Neuron (in vitro differentiated cells): ENCODE measurements at regions not wholly inside any gene's neighbourhood (a gene's known extent, or its start where the extent isn't known, plus 50 kb on each side); places are given as distances from the start of the nearest gene placed in this dataset.

ENCODE experiments used
- H2AFZ ChIP-seq: one replicate; pipeline ENCODE4 v1.6.1; 2013; ENCODE audit warnings: low read depth, mild to moderate bottlenecking, inconsistent platforms, low read length, moderate library complexity
- H3K27me3 ChIP-seq: one replicate; pipeline ENCODE4 v1.6.1; 2013; ENCODE audit warnings: low read length; ENCODE audit not compliant: insufficient read depth
- H3K36me3 ChIP-seq: one replicate; pipeline ENCODE4 v1.6.1; 2013; ENCODE audit warnings: low read length; ENCODE audit not compliant: insufficient read depth
- H3K4me1 ChIP-seq: one replicate; pipeline ENCODE4 v1.6.1; 2013; ENCODE audit warnings: low read length; ENCODE audit not compliant: insufficient read depth
- H3K4me3 ChIP-seq: 2 replicates; pipeline ENCODE4 v1.5.1; 2013; ENCODE audit warnings: mild to moderate bottlenecking, low read length, moderate library complexity
- H3K9me3 ChIP-seq: one replicate; pipeline ENCODE4 v1.6.1; 2013; ENCODE audit warnings: low read length

DNA sequence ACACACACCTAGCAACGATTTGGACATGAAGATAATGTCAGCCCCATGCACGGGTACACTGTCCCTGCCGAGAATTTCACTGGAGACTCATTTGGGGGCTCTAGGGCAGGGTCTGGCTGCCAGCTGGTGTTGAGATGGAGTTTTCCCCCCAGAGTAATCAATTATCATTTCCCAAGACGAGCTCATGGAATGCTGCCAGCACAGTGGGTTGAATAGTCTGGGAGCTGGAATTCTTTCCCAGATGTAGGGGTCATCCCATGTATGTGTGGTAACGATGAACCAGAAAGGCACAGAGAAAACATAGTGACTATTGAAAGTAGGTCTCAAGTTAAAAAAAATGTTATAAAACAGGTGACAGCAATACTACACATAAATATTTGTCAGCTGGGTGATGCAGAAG lies 579.9 kb downstream of the MAFB start:
- Histone ChIP-seq H3K4me3 (no peak overlapping the region), H3K9me3 (no peaks in the 10 kb centered on the region), H2AFZ (no peak overlapping the region), H3K4me1 (no peaks in the 10 kb centered on the region), H3K36me3 (no peaks in the 10 kb centered on the region), H3K27me3 (no peaks in the 10 kb centered on the region)

DNA sequence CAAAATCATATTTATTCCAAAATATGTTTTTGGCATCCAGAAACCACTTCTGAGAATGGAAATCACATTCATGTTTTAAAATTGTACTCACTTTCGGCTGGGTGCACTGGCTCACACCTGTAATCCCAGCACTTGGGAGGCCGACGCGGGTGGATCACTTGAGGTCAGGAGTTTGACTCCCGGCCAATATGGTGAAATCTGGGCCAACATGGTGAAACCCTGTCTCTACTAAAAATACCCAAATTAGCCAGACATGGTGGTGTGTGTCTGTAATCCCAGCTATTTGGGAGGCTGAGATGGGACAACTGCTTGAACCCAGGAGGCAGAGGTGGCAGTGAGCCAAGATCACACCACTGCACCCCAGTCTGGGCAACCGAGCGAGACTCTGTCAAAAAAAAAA lies 580.7 kb downstream of the MAFB start:
- Histone ChIP-seq H2AFZ (no peak overlapping the region), H3K4me3 (no peak overlapping the region), H3K36me3 (no peaks in the 10 kb centered on the region), H3K27me3 (no peaks in the 10 kb centered on the region), H3K9me3 (no peaks in the 10 kb centered on the region), H3K4me1 (no peaks in the 10 kb centered on the region)

DNA sequence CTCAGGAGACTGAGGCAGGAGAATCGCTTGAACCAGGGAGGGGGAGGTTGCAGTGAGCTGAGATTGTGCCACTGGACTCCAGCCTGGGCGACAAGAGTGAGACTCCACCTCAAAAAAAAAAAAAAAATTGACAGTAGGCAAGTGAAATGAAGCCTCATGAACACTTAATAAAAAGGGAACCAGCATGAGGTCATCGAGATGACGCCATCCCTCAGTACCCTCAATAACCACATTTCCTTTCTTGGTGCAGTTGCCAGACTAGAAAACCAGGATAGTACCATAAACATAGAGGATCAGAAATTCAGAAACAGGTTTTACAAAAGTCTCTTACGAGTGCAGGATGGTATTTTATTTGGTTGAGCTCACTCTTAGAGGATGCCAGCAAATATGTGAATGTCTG lies 584.1 kb downstream of the MAFB start:
- Histone ChIP-seq H3K4me3 (no peak overlapping the region), H2AFZ (no peak overlapping the region), H3K4me1 (no peaks in the 10 kb centered on the region), H3K9me3 (no peaks in the 10 kb centered on the region), H3K27me3 (no peaks in the 10 kb centered on the region), H3K36me3 (no peaks in the 10 kb centered on the region)

DNA sequence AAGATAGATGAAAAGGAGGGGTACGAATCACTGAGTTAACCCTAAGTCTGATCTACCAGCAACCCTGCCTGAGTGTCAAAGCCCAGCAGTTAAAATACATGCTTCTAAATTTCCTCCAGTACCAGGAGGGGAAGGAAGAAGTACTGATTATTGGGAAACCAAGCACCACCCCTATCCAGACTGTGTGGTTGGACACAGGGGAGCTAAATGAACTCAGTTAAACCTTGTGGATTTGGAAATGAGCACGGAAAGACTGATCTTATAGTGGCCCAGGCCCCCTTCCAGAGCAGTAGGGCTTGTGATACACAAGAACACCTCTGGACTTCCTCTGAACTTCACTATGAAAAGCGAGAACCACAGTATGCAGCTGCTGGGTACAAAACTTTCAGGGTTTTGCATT lies 585.6 kb downstream of the MAFB start:
- H3K9me3 ChIP-seq, result no peaks in the 10 kb centered on the region
- H3K27me3 ChIP-seq, result no peaks in the 10 kb centered on the region
- H3K4me1 ChIP-seq, result no peaks in the 10 kb centered on the region
- H3K36me3 ChIP-seq, result no peaks in the 10 kb centered on the region
- H3K4me3 ChIP-seq, result no peak overlapping the region
- no peak overlapping the region for H2AFZ ChIP-seq

DNA sequence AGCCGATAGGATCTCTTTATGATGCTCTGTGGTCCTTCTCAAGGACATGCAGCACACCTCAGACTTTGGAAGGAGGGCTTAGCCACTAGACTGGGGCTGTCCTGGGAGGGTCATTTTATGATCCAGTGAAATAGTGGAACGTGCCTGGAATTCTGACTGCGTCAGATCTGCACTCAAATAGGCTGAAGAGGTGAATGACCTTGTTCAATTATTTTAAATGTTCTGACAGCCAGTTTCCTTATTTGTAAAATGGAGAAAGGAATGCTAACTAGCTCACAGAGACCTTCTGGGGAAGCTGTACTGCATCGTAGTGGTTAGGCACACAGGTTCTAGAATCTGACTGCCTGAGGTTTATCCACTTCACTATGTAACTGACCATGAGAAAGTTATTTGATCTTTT lies 587.5 kb downstream of the MAFB start:
- Histone ChIP-seq H3K9me3 (no peaks in the 10 kb centered on the region), H3K27me3 (no peaks in the 10 kb centered on the region), H3K4me1 (no peaks in the 10 kb centered on the region), H3K36me3 (no peaks in the 10 kb centered on the region), H2AFZ (no peak overlapping the region), H3K4me3 (no peak overlapping the region)

DNA sequence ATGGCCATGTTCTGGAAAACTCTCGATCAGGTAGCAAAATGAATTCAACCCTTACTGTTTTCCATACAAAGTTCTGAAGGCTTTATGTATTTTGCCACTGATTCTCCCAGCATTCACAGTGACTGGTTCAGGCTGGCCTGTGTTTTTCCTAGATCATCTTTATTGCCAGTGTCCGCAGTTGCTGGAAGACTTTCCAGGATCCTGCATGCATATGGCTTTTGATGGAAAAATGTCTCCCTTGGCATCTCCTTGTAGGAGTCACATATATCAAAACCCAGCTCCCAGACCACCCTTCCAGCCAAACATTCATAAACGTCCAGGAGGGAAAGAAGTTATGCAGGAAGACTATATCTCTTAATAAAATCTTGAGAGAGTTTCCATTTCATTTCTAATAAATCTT lies 588.8 kb downstream of the MAFB start:
- Histone ChIP-seq H3K9me3 (no peaks in the 10 kb centered on the region), H3K36me3 (no peaks in the 10 kb centered on the region), H3K4me3 (no peak overlapping the region), H3K4me1 (no peaks in the 10 kb centered on the region), H3K27me3 (no peaks in the 10 kb centered on the region), H2AFZ (no peak overlapping the region)

DNA sequence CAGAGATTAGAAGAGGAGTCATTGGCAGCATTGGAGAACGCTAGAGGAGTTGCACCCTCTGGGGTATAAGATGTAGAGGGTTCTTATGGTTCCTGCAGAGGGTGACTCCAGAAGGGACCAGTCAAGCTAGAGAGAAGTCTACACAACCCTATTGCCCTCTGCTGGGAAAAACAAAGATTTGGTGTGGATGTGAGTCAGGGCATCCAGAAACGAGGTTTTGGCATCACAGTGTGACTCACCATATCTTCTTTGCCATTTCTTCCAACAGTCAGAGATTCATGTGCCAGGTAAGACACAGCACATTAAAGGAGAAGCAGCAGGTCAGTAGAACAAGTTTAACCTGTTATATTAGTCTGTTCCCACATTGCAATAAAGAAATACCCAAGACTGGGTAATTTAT lies 598.8 kb downstream of the MAFB start:
- H3K27me3 ChIP-seq, result no peaks in the 10 kb centered on the region
- no peak overlapping the region for H2AFZ ChIP-seq
- no peaks in the 10 kb centered on the region for H3K9me3 ChIP-seq
- H3K4me1 ChIP-seq, result no peaks in the 10 kb centered on the region
- H3K4me3 ChIP-seq, result no peak overlapping the region
- H3K36me3 ChIP-seq, result no peaks in the 10 kb centered on the region

DNA sequence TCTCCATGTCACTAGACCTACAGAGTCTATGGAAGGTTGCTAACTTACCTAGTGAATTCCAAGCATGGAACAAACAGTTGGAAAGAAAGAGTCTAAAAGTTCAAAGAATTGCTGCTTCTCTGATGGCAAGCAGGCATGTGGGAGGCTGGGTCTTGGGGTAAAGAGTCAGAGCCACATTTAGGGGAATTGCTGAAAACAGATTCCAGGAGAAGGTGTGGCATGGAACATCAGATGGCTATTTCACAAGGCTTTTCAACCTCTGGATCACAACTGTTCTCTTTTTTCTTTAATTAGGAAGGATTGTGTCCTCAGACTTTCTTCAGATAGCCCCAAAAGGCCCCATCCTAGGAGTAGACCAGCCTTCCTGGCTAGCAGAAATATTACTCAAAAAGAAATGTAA lies 601.5 kb downstream of the MAFB start:
- Histone ChIP-seq H3K4me1 (no peaks in the 10 kb centered on the region), H2AFZ (no peak overlapping the region), H3K4me3 (no peak overlapping the region), H3K36me3 (no peaks in the 10 kb centered on the region), H3K27me3 (no peaks in the 10 kb centered on the region), H3K9me3 (no peaks in the 10 kb centered on the region)

DNA sequence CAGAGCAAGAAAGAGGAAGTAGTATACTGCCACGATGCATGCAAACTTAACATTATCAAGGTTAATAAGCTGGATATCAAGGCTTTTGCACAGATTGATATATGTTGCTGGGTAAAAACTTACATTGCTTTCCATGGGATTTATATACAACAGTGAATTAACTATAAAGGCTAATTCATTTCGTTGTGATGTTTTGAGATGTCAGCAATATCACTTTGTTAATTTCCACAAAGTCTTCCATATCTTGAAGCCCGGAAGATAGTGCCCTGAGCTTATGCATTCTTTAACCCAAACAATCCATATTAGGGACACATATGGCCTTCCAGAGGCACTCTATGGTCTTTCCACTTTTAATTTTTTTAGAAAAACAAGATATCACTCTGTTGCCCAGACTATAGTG lies 603.5 kb downstream of the MAFB start:
- H2AFZ ChIP-seq, result no peak overlapping the region
- no peak overlapping the region for H3K4me3 ChIP-seq
- no peaks in the 10 kb centered on the region for H3K27me3 ChIP-seq
- H3K9me3 ChIP-seq, result no peaks in the 10 kb centered on the region
- no peaks in the 10 kb centered on the region for H3K36me3 ChIP-seq
- no peaks in the 10 kb centered on the region for H3K4me1 ChIP-seq

DNA sequence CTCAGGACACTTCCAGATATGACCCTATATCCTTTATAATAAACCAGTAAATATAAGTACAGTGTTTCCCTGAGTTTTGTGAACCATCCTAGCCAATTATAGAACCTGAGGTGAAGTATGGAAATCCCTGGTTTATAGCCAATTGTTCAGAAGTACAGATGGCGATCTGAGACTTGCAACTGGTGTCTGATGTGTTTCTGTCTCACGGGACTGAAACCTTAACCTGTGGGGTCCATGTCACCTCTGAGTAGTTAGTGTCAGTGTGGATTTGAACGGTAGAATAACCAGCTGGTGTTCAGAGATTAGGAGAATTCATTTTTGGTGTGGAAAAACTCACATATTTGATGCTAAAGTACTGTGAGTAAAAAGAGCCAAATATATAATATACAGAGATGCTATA lies 606.6 kb downstream of the MAFB start:
- Histone ChIP-seq H3K4me3 (no peak overlapping the region), H2AFZ (no peak overlapping the region), H3K36me3 (no peaks in the 10 kb centered on the region), H3K9me3 (no peaks in the 10 kb centered on the region), H3K27me3 (no peaks in the 10 kb centered on the region), H3K4me1 (no peaks in the 10 kb centered on the region)

DNA sequence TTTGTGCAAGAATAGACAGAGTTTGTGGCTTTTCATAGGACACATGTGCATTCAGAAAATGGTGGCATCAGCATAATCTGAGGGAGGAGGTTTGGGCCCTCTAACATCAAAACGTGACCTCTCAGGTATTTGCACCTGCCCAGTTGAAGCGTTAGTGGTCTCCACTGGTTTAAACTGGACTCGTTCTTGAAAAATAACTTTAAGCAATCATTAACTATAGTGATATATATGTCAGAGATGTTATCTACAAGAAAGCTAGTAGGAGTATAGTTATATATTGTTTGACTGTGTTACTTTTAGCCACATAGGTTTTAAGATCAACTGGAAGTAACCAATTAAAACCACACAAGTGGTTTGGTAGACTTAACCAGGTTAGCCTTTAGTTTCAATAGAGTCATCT lies 607.4 kb downstream of the MAFB start:
- Histone ChIP-seq H3K36me3 (no peaks in the 10 kb centered on the region), H2AFZ (no peak overlapping the region), H3K4me1 (no peaks in the 10 kb centered on the region), H3K9me3 (no peaks in the 10 kb centered on the region), H3K4me3 (no peak overlapping the region), H3K27me3 (no peaks in the 10 kb centered on the region)

DNA sequence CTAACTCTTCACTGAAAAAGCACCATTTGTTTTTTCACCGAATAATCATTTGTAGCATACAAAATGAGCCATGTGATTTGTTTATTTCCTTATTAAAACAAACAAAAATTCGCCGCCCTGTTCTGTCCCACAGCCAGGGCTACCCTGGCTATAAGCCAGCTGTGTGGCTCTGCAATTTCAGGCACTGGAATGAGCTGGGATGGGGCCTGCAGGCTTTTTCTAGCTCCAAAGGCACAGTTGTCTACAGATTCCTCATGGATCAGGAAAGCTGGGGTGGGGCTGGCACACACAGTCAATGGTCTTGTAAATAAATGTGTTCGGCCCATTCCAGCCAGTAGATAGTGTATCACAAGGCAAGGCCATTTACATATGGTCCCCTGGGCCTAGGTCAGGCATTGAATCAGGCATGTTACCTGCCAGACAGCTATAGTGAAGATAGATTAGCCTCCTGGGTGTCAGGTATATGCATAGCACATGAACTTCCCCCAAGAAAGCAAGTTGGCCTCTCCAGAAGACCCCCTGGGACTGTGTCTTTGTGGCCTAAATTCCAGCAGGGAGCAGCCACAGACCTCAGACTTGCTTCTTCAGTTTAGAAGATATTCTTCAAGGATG lies 608.9 kb downstream of the MAFB start:
- no peaks in the 10 kb centered on the region for H3K36me3 ChIP-seq
- H3K9me3 ChIP-seq, result no peaks in the 10 kb centered on the region
- no peak overlapping the region for H2AFZ ChIP-seq
- H3K4me1 ChIP-seq, result no peaks in the 10 kb centered on the region
- no peaks in the 10 kb centered on the region for H3K27me3 ChIP-seq
- no peak overlapping the region for H3K4me3 ChIP-seq

DNA sequence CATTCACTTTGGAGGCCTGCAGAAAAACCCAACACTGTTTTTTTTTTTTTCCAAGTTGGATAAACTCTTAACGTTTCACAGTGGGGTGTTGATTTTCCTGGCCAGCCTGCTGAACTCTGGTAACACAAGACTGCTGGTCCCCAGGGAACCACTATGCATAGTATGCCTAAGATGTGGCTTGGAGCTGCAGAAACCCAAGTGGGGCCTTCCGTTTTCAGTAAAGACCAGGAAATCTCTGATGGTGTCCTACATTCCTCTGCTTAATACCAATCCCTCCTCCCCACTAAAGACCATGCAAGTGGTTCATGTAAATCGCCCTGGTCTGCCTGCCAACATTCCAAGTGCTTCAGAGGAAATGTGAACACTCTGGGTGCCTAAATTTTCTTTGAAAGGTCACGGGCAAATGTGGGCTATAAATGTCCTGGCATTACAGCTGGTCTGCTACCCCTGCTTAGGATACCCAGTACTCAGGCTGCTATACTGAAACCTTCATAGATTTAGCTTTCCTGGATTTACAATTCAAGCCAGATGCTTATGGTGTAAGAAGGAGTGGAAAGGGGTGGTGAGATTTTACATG lies 615.4 kb downstream of the MAFB start:
- no peaks in the 10 kb centered on the region for H3K27me3 ChIP-seq
- no peak overlapping the region for H2AFZ ChIP-seq
- no peaks in the 10 kb centered on the region for H3K36me3 ChIP-seq
- H3K4me1 ChIP-seq, result no peaks in the 10 kb centered on the region
- no peak overlapping the region for H3K4me3 ChIP-seq
- H3K9me3 ChIP-seq, result no peaks in the 10 kb centered on the region

DNA sequence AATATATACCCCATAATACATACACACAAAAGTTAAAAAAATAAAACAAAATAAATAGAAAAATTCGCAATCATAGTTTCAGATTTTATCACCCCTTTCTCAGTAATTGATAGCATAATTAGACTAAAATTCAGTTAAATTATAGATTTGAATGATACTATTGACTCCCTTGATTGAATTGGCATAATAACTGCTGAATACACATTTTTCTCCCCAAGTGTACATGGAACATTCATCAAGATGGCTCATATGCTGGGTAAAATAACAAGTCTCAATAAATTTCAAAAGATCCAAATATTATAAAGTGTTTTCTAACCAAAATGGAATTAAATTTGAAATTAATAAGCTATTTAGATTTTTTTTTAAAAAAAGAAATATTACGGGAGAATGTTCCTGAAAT lies 616.1 kb downstream of the MAFB start:
- no peaks in the 10 kb centered on the region for H3K36me3 ChIP-seq
- no peak overlapping the region for H2AFZ ChIP-seq
- no peaks in the 10 kb centered on the region for H3K4me1 ChIP-seq
- H3K4me3 ChIP-seq, result no peak overlapping the region
- H3K9me3 ChIP-seq, result no peaks in the 10 kb centered on the region
- no peaks in the 10 kb centered on the region for H3K27me3 ChIP-seq
